Testis (tissue), 2 donors: ENCODE measurements at regions not wholly inside any gene's neighbourhood (a gene's known extent, or its start where the extent isn't known, plus 50 kb on each side); places are given as distances from the start of the nearest gene placed in this dataset.
A peak's percentile ranks its signal among the peaks of the same experiment; 100 is the strongest.

Experiments used
- DNase-seq: peaks from one replicate; pipeline ENCODE4 v3.0.0-alpha.2; 2019
- H3K27ac ChIP-seq, 2 donors: fragments of 200-600 bp; sonication (generic); one replicate each; pipeline ENCODE4 v1.5.1; 2019
- H3K27me3 ChIP-seq: fragments of 200-600 bp; sonication (generic); one replicate; pipeline ENCODE4 v1.5.1; 2019
- H3K36me3 ChIP-seq: fragments of 200-600 bp; sonication (generic); one replicate; pipeline ENCODE4 v1.5.1; 2017; ENCODE audit warnings: low read depth; ENCODE audit errors: missing control alignments
- H3K4me1 ChIP-seq: fragments of 200-600 bp; sonication (generic); one replicate; pipeline ENCODE4 v1.5.1; 2019
- H3K4me3 ChIP-seq, 2 donors: fragments of 200-600 bp; sonication (generic); one replicate each; pipeline ENCODE4 v1.5.1; 2017 to 2019
- H3K9me3 ChIP-seq: fragments of 200-600 bp; sonication (generic); one replicate; pipeline ENCODE4 v1.5.1; 2017
- CTCF ChIP-seq, 3 experiments: fragments of 450-650 bp in 2 of 3; fragments of 200-600 bp in 1 of 3; sonication (generic) in 1 of 3; IDR thresholded peaks; one replicate each; pipeline ENCODE4 v1.5.1; 2016 to 2019; ENCODE audit warnings: antibody characterized with exemption in 3 of 3, mild to moderate bottlenecking in 2 of 3, moderate library complexity in 1 of 3
- POLR2A ChIP-seq: fragments of 450-650 bp; IDR thresholded peaks from one replicate; pipeline ENCODE4 v1.6.1; 2017; ENCODE audit warnings: antibody characterized with exemption, mild to moderate bottlenecking, moderate library complexity
- WGBS, 2 donors: methylation state at CpG; one replicate each; pipeline ENCODE4 v1.1.5; 2018; 5-methylcytosine and 5-hydroxymethylcytosine counted together
- intact Hi-C: fragments of 100-400 bp; cut with DNase I; formaldehyde crosslinking; loops from one replicate; pipeline ENCODE4 v1.15.1; 2023; ENCODE audit warnings: low total_unique reads

- no peaks in the 10 kb centered on the region for H3K4me1 ChIP-seq
- no peak for DNase-seq
- intact Hi-C loops: no loop called here
- TF ChIP-seq POLR2A (no peak), CTCF (IDR thresholded peaks at IDR 0.05) (no peak)
- H3K36me3 ChIP-seq: no peaks in the 10 kb centered on the region
- H3K4me3 ChIP-seq: no peak overlapping the region
- H3K27ac ChIP-seq: no peak overlapping the region
- no peaks in the 10 kb centered on the region for H3K27me3 ChIP-seq
- H3K9me3 ChIP-seq: no peaks in the 10 kb centered on the region
Measured at GRCh38 chr4:80128941-80129340, 55.9 kb upstream of the ANTXR2 start.

- DNase-seq: no peak
- Histone ChIP-seq H3K4me3 (no peak overlapping the region), H3K27ac (no peak overlapping the region), H3K9me3 (no peaks in the 10 kb centered on the region), H3K27me3 (no peaks in the 10 kb centered on the region), H3K36me3 (no peaks in the 10 kb centered on the region), H3K4me1 (no peaks in the 10 kb centered on the region)
- intact Hi-C loops: no loop called here
- WGBS, 2 donors: 91 to 94% methylated on average over 3 of the region's 3 CpGs
- no peak for TF ChIP-seq POLR2A
- TF ChIP-seq CTCF (IDR thresholded peaks at IDR 0.05): no peak
Measured at GRCh38 chr4:80127870-80128419, 54.9 kb upstream of the ANTXR2 start.

GRCh38 chr4:80126435-80126834 lies 53.4 kb upstream of the ANTXR2 start:
- Histone ChIP-seq H3K9me3 (no peaks in the 10 kb centered on the region), H3K27me3 (no peaks in the 10 kb centered on the region), H3K4me3 (no peak overlapping the region), H3K36me3 (no peaks in the 10 kb centered on the region), H3K4me1 (no peaks in the 10 kb centered on the region), H3K27ac (no peak overlapping the region)
- no peak for DNase-seq
- intact Hi-C loops: no loop called here
- TF ChIP-seq POLR2A (no peak), CTCF (IDR thresholded peaks at IDR 0.05) (no peak)
- WGBS, 2 donors: 94% methylated on average over 2 of the region's 2 CpGs

GRCh38 chr4:80125252-80126177 lies 52.5 kb upstream of the ANTXR2 start:
- no peaks in the 10 kb centered on the region for H3K9me3 ChIP-seq
- 81 to 83% methylated on average over 4 of the region's 4 CpGs for WGBS, 2 donors
- no peaks in the 10 kb centered on the region for H3K27me3 ChIP-seq
- intact Hi-C loops: no loop called here
- no peak for DNase-seq
- H3K4me1 ChIP-seq: no peaks in the 10 kb centered on the region
- H3K36me3 ChIP-seq: no peaks in the 10 kb centered on the region
- no peak overlapping the region for H3K4me3 ChIP-seq
- TF ChIP-seq CTCF (IDR thresholded peaks at IDR 0.05) (peak in 2 of 3 experiments; percentile 34 to 51), POLR2A (no peak)
- H3K27ac ChIP-seq: no peak overlapping the region
